GM18861 (cell line): ENCODE measurements at regions not wholly inside any gene's neighbourhood (a gene's known extent, or its start where the extent isn't known, plus 50 kb on each side); places are given as distances from the start of the nearest gene placed in this dataset.
"Not testable (repeated sequence)": the region's sequence is repeated elsewhere in the genome, so short reads cannot be mapped to it uniquely, and the experiment has no call there.

Experiments used
- ATAC-seq: cut with Tn5 transposase; IDR thresholded peaks from one replicate; pipeline ENCODE4 v1.9.1; 2021; ENCODE audit not compliant: unreplicated experiment

GRCh38 chr9:115692868-115693267 is 460.7 kb upstream of the PAPPA start:
- ATAC-seq = not testable (repeated sequence)

DNA sequence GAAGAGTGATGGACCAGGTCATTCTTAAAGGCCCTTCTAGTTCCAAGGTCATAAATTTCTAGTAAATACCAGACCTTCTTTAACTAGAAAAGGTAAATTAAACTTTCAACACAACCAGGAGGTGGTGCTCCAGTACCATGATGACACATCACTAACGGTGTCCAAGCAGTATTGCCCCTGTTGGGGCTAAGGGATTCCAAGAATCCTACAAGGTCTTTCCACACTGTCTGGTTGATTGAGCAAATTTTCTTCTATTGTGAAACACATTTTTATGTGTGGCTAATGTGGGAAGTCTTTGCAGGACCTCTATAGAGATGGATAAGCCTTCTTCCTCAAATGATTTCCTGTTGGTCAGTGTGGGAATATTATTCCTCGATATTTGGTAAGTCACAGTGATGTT is 459.6 kb upstream of the PAPPA start:
- ATAC-seq = no peak

DNA sequence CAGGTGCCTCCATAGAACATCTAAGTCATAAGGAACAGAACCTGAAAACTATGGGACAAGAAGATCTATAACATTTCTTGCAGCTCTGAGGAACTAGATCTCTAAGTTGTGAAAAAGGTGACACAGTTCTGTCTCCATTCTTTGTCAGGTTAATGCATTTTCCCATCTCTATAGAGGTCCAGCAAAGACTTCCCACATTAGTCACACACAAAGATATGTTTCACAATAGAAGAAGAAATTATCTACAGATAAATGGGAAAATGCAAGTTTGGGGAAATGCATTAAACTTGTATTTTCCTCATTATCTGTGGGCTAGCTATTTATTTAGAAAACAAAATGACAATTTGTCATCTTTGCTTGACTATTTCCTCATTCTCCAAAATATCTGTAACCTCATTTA is 458.6 kb upstream of the PAPPA start:
- no peak for ATAC-seq

DNA sequence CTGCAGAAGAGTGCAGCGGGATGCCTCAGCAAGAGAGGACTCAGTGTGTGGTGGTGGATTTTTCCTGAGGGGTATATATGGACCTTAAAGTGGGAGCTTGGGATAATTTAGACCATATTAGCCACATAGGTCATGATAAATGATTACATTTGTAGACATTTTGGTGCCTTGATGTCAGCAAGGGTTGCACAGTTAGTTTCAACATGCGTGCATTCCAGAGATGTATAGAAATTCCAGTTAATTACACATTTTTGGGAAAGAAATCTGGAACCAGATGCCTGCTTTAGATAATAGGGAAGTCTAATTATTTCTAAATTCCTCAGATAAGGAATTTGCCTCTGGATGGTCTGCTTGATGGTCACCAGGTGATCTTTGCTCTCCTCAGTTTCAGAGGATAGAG is 440.6 kb upstream of the PAPPA start:
- ATAC-seq = no peak

- no peak for ATAC-seq
Measured at GRCh38 chr9:115715666-115716065, 437.9 kb upstream of the PAPPA start.

- no peak for ATAC-seq
Measured at GRCh38 chr9:115717298-115717697, 436.3 kb upstream of the PAPPA start.

GRCh38 chr9:115717711-115718173 is 435.8 kb upstream of the PAPPA start:
- no peak for ATAC-seq

DNA sequence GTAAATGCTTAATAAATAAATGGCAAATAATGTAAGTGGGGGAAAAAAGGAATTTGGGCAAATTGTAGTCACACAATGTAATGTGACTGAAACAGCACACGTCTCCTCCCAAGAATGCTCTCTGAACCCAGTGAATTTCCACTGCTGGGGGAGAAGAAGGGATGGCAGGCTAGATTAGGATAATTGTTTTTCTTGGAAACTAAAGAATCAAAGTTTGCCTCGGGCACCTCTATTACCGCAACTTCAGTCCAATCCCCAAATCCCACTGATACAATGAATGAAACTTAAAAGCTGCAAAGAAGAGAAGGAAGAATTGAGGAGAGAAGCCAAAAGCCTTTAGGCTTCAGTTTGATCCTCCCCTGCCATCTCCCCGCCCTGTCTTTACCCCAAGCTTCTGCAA is 423.2 kb upstream of the PAPPA start:
- no peak for ATAC-seq

GRCh38 chr9:115730845-115731244 is 422.7 kb upstream of the PAPPA start:
- no peak for ATAC-seq

- no peak for ATAC-seq
Measured at GRCh38 chr9:115733318-115734110, 420.1 kb upstream of the PAPPA start.

- ATAC-seq = no peak
Measured at GRCh38 chr9:115739096-115739875, 414.3 kb upstream of the PAPPA start.

GRCh38 chr9:115740986-115741385 is 412.6 kb upstream of the PAPPA start:
- no peak for ATAC-seq

- no peak for ATAC-seq
Measured at GRCh38 chr9:115743709-115744605, 409.6 kb upstream of the PAPPA start.

DNA sequence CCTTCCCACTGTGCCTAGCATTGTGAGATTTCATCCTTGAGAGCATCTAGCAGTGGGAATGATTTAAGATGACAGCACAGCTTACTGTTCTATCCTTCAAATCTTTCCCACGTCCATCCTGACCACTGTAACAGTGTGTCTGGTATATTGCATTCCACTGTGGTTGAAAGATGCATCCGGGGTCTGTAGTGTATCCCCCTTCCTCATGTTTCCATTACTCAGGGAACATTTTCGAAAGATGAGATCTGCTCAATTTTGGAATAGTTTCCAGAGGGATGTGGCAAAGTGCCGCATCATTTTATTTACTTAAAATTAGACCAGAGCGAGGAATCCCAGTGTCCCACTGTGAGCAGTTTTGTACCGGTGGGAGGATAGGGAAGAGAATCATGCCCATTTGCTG is 407.1 kb upstream of the PAPPA start:
- ATAC-seq = no peak

- ATAC-seq = no peak
Measured at GRCh38 chr9:115747731-115748130, 405.9 kb upstream of the PAPPA start.

GRCh38 chr9:115756736-115757135 is 396.9 kb upstream of the PAPPA start:
- ATAC-seq = no peak

DNA sequence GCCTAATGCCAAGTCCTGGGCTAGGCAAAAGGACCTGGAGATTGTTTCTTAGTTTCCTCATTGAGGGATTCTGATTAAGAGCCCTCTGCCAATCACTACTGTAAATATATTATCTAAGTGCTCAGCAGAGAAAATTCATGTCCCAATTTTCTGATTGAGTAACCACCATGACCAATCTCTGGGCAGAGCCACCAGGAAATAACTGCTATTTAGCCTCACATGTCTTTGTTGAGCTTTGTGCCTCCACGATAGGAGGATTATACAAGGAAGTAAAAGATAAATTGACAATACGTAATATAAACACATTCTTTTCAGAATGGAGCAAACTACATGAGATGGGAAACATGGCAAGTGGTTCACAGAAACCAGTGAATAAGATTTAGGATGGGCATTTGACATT is 396.1 kb upstream of the PAPPA start:
- ATAC-seq = no peak

- ATAC-seq = no peak
Measured at GRCh38 chr9:115758441-115758840, 395.1 kb upstream of the PAPPA start.

GRCh38 chr9:115759426-115759825 is 394.2 kb upstream of the PAPPA start:
- no peak for ATAC-seq

DNA sequence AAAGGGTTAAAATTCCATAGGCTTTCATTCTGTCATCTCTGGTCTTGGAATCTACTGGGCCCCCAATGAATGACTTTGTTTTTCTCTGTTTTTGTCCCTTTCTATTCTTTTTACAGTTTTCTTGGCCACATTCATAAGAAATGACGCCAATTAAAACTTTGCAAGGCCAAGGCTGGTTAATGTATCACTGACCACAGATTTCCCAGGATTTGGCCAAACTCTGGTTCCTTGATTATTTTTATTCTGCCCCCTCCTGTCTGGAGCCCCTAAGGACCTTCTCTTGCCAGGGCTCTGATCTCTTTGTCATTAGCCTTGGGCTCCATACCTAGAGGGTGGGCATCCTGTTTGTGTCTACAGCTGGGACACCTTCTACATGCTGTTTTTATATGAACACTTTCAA is 388.9 kb upstream of the PAPPA start:
- no peak for ATAC-seq

DNA sequence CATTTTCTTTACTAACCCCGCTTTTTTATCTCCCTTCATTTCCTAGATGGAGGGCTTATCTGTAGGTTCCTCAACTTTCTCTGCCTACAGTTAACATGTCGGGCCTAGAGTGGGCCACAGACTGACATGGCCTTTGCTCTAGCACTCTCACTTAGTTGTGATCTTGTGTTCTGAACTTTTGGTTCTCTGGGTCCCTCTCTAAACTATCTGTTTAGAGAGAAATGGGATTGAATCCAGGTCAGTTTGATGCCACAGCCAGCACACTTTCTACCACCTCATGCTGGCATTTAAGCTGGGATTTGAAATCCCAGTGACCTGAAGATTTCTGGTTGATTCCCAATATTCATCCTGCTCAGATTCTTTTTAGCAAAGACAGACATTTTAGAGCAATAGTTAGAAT is 388.5 kb upstream of the PAPPA start:
- no peak for ATAC-seq
